ENCODE measurements at regions not wholly inside any gene's neighbourhood (a gene's known extent, or its start where the extent isn't known, plus 50 kb on each side); places are given as distances from the start of the nearest gene placed in this dataset.

DNA sequence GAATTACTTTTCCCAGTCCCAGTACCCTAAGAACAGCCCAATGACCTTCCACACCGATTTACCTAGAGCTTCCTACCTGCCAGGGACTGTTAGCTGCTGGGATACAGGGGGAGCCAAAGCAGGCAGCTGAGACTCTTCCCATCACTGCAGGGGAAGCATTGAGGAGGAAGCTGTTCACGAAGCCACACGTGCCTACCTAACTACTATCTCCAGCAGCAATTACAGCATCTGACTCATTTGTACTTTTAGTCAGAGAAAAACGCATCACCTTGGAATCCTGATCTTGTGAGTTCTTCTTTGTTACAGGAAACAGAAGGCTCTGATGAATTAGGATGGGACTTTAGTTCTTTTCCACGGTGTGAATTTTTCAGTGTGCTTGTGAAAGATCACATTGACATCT, 113.7 kb upstream of the DHX40 start:
- 42 to 43% methylated on average over 5 of the region's 5 CpGs for WGBS, 2 donors
- no peaks in the 10 kb centered on the region for H3K9me3 ChIP-seq (ENCODE audit: control insufficient read depth in 2 of 2, insufficient read depth in 1 of 2, low read depth in 1 of 2, low read length in 1 of 2)
- no peaks in the 10 kb centered on the region for H3K4me1 ChIP-seq (ENCODE audit: control insufficient read depth in 2 of 2, insufficient read depth in 2 of 2, low read length in 1 of 2)
- no peaks in the 10 kb centered on the region for H3K36me3 ChIP-seq (ENCODE audit: control insufficient read depth in 2 of 2, insufficient read depth in 2 of 2, low read length in 1 of 2)
- no peak overlapping the region for H3K27ac ChIP-seq (ENCODE audit: low read depth in 2 of 2, low read length in 1 of 2)
- no peaks in the 10 kb centered on the region for H3K27me3 ChIP-seq (ENCODE audit: control insufficient read depth in 1 of 2, insufficient read depth in 2 of 2, low read length in 2 of 2)
- H3K4me3 ChIP-seq (ENCODE audit: low read depth in 1 of 2, low read length in 2 of 2), result no peak overlapping the region

GRCh38 chr17:59454633-59455105, 110.7 kb upstream of the DHX40 start:
- H3K4me3 ChIP-seq (ENCODE audit: low read depth in 1 of 2, low read length in 2 of 2), result no peak overlapping the region
- H3K9me3 ChIP-seq (ENCODE audit: control insufficient read depth in 2 of 2, insufficient read depth in 1 of 2, low read depth in 1 of 2, low read length in 1 of 2), result no peaks in the 10 kb centered on the region
- whole genome bisulfite sequencing, 2 donors, result 94% methylated on average over 3 of the region's 3 CpGs
- H3K36me3 ChIP-seq (ENCODE audit: control insufficient read depth in 2 of 2, insufficient read depth in 2 of 2, low read length in 1 of 2), result no peaks in the 10 kb centered on the region
- no peaks in the 10 kb centered on the region for H3K27me3 ChIP-seq (ENCODE audit: control insufficient read depth in 1 of 2, insufficient read depth in 2 of 2, low read length in 2 of 2)
- H3K27ac ChIP-seq (ENCODE audit: low read depth in 2 of 2, low read length in 1 of 2), result no peak overlapping the region
- no peaks in the 10 kb centered on the region for H3K4me1 ChIP-seq (ENCODE audit: control insufficient read depth in 2 of 2, insufficient read depth in 2 of 2, low read length in 1 of 2)

DNA sequence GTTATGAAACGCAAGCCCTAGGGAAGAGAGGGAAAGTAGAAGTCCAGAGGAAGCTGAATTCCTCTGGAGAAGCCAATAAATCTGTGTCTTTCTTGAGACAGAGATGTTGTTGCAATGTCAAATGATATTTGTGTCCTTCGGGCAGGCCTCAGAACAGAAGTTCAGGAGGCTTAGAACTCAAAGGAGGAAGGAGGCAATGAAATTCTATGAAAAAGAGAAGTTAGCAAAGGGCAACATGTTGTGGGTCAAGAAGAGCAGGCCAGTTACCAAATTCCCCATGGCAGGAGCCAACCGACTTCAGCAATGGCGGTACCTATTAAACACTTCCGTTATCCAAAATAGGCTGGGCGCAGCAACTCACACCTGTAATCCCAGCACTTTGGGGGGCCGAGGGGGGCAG, 109.0 kb upstream of the DHX40 start:
- H3K4me3 ChIP-seq (ENCODE audit: low read depth in 1 of 2, low read length in 2 of 2), result no peak overlapping the region
- no peaks in the 10 kb centered on the region for H3K36me3 ChIP-seq (ENCODE audit: control insufficient read depth in 2 of 2, insufficient read depth in 2 of 2, low read length in 1 of 2)
- no peaks in the 10 kb centered on the region for H3K27me3 ChIP-seq (ENCODE audit: control insufficient read depth in 1 of 2, insufficient read depth in 2 of 2, low read length in 2 of 2)
- 94 to 96% methylated on average over 7 of the region's 7 CpGs for WGBS, 2 donors
- no peak overlapping the region for H3K27ac ChIP-seq (ENCODE audit: low read depth in 2 of 2, low read length in 1 of 2)
- no peaks in the 10 kb centered on the region for H3K9me3 ChIP-seq (ENCODE audit: control insufficient read depth in 2 of 2, insufficient read depth in 1 of 2, low read depth in 1 of 2, low read length in 1 of 2)
- no peaks in the 10 kb centered on the region for H3K4me1 ChIP-seq (ENCODE audit: control insufficient read depth in 2 of 2, insufficient read depth in 2 of 2, low read length in 1 of 2)

DNA sequence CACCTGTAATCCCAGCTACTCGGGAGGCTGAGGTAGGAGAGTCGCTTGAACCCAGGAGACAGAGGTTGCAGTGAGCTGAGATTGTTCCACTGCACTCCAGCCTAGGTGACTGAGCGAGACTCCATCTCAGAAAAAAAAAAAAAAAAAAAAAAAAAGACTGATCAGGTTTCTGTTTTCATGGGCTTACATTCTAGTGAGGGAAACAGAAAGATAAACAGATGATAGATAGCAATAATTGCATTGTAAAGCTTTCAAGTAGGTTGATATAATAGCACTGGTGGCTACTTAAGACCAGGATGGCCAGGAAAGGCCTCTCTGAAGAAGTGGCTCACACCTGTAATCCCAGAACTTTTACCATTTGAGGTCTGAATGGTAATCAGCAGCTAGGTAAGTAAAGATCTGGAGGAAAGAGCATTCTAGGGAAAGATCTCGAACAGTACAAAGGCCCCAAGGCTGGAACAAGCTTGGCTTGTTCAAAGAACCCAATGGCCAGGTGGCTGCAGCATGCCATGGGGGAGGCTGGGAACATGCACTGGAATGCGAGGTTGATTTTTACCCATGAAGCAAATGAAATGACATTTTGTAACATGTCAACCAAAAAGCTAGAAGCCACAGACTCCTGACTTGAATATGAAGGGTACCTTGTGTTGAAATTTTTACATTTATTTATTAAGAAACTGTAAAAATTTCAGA, 108.3 kb upstream of the DHX40 start:
- Histone ChIP-seq H3K4me3 (ENCODE audit: low read depth in 1 of 2, low read length in 2 of 2) (no peak overlapping the region), H3K27ac (ENCODE audit: low read depth in 2 of 2, low read length in 1 of 2) (no peak overlapping the region), H3K36me3 (ENCODE audit: control insufficient read depth in 2 of 2, insufficient read depth in 2 of 2, low read length in 1 of 2) (no peaks in the 10 kb centered on the region), H3K4me1 (ENCODE audit: control insufficient read depth in 2 of 2, insufficient read depth in 2 of 2, low read length in 1 of 2) (no peaks in the 10 kb centered on the region), H3K9me3 (ENCODE audit: control insufficient read depth in 2 of 2, insufficient read depth in 1 of 2, low read depth in 1 of 2, low read length in 1 of 2) (no peaks in the 10 kb centered on the region), H3K27me3 (ENCODE audit: control insufficient read depth in 1 of 2, insufficient read depth in 2 of 2, low read length in 2 of 2) (no peaks in the 10 kb centered on the region)
- 94% methylated on average over 5 of the region's 5 CpGs for WGBS, 2 donors

- Histone ChIP-seq H3K27me3 (ENCODE audit: control insufficient read depth in 1 of 2, insufficient read depth in 2 of 2, low read length in 2 of 2) (no peaks in the 10 kb centered on the region), H3K27ac (ENCODE audit: low read depth in 2 of 2, low read length in 1 of 2) (no peak overlapping the region), H3K9me3 (ENCODE audit: control insufficient read depth in 2 of 2, insufficient read depth in 1 of 2, low read depth in 1 of 2, low read length in 1 of 2) (no peaks in the 10 kb centered on the region), H3K4me1 (ENCODE audit: control insufficient read depth in 2 of 2, insufficient read depth in 2 of 2, low read length in 1 of 2) (peaks cover 0 to 9% of the 10 kb centered on the region in 2 donors), H3K4me3 (ENCODE audit: low read depth in 1 of 2, low read length in 2 of 2) (no peak overlapping the region), H3K36me3 (ENCODE audit: control insufficient read depth in 2 of 2, insufficient read depth in 2 of 2, low read length in 1 of 2) (no peaks in the 10 kb centered on the region)
- 90 to 93% methylated on average over 4 of the region's 4 CpGs for WGBS, 2 donors
Measured at GRCh38 chr17:59462385-59462784, 103.0 kb upstream of the DHX40 start.

- Histone ChIP-seq H3K4me1 (ENCODE audit: control insufficient read depth in 2 of 2, insufficient read depth in 2 of 2, low read length in 1 of 2) (peaks cover 0 to 9% of the 10 kb centered on the region in 2 donors), H3K27ac (ENCODE audit: low read depth in 2 of 2, low read length in 1 of 2) (no peak overlapping the region), H3K27me3 (ENCODE audit: control insufficient read depth in 1 of 2, insufficient read depth in 2 of 2, low read length in 2 of 2) (no peaks in the 10 kb centered on the region), H3K4me3 (ENCODE audit: low read depth in 1 of 2, low read length in 2 of 2) (no peak overlapping the region), H3K36me3 (ENCODE audit: control insufficient read depth in 2 of 2, insufficient read depth in 2 of 2, low read length in 1 of 2) (no peaks in the 10 kb centered on the region), H3K9me3 (ENCODE audit: control insufficient read depth in 2 of 2, insufficient read depth in 1 of 2, low read depth in 1 of 2, low read length in 1 of 2) (no peaks in the 10 kb centered on the region)
- 89 to 92% methylated on average over 5 of the region's 5 CpGs for WGBS, 2 donors
Measured at GRCh38 chr17:59464246-59464645, 101.2 kb upstream of the DHX40 start.

- no peaks in the 10 kb centered on the region for H3K9me3 ChIP-seq (ENCODE audit: control insufficient read depth in 2 of 2, insufficient read depth in 1 of 2, low read depth in 1 of 2, low read length in 1 of 2)
- no peaks in the 10 kb centered on the region for H3K36me3 ChIP-seq (ENCODE audit: control insufficient read depth in 2 of 2, insufficient read depth in 2 of 2, low read length in 1 of 2)
- no peak overlapping the region for H3K4me3 ChIP-seq (ENCODE audit: low read depth in 1 of 2, low read length in 2 of 2)
- H3K27me3 ChIP-seq (ENCODE audit: control insufficient read depth in 1 of 2, insufficient read depth in 2 of 2, low read length in 2 of 2), result no peaks in the 10 kb centered on the region
- WGBS, 2 donors, result 85 to 87% methylated on average over 6 of the region's 6 CpGs
- no peak overlapping the region for H3K27ac ChIP-seq (ENCODE audit: low read depth in 2 of 2, low read length in 1 of 2)
- peaks cover 0 to 9% of the 10 kb centered on the region in 2 donors for H3K4me1 ChIP-seq (ENCODE audit: control insufficient read depth in 2 of 2, insufficient read depth in 2 of 2, low read length in 1 of 2)
Measured at GRCh38 chr17:59465949-59466307, 99.5 kb upstream of the DHX40 start.

GRCh38 chr17:59466946-59467801, 98.2 kb upstream of the DHX40 start:
- Histone ChIP-seq H3K27me3 (ENCODE audit: control insufficient read depth in 1 of 2, insufficient read depth in 2 of 2, low read length in 2 of 2) (no peaks in the 10 kb centered on the region), H3K4me1 (ENCODE audit: control insufficient read depth in 2 of 2, insufficient read depth in 2 of 2, low read length in 1 of 2) (peaks cover 0 to 9% of the 10 kb centered on the region in 2 donors), H3K9me3 (ENCODE audit: control insufficient read depth in 2 of 2, insufficient read depth in 1 of 2, low read depth in 1 of 2, low read length in 1 of 2) (no peaks in the 10 kb centered on the region), H3K27ac (ENCODE audit: low read depth in 2 of 2, low read length in 1 of 2) (no peak overlapping the region), H3K4me3 (ENCODE audit: low read depth in 1 of 2, low read length in 2 of 2) (no peak overlapping the region), H3K36me3 (ENCODE audit: control insufficient read depth in 2 of 2, insufficient read depth in 2 of 2, low read length in 1 of 2) (no peaks in the 10 kb centered on the region)
- 75 to 84% methylated on average over 5 of the region's 5 CpGs for WGBS, 2 donors

DNA sequence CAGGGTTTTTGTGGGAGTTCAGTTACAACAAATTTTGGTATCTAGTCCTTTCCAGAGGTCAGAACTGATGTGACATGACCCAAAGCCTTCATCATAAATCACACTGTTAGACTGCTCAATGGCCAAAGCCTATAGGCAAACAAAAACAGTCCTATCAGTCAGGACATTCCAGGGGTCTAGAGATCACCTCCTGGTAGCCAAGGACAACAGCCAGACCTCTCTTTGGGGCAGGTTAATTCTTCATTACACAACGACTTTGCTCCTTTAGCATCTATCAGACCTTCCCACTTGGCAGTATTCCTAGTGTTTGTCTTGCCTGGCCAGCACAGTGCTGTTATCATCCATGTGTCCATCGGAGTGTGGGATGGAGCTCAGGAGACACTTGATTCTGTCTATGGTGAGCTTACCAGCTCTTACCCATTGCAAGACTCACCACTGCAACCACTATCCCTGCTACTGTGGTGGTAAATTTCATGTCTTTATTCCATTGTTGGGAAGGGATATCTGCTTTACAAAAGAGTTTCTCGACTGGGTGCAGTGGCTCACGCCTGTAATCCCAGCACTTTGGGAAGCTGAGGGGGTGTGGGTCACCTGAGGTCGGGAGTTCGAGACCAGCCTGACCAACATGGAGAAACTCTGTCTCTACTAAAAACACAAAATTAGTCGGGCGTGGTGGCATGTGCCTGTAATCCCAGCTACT, 95.5 kb upstream of the DHX40 start:
- Histone ChIP-seq H3K27ac (ENCODE audit: low read depth in 2 of 2, low read length in 1 of 2) (no peak overlapping the region), H3K4me3 (ENCODE audit: low read depth in 1 of 2, low read length in 2 of 2) (no peak overlapping the region)
- 74 to 83% methylated on average over 6 to 8 of the region's 8 CpGs for WGBS, 2 donors

More for the DNA sequence above, 95.5 kb upstream of the DHX40 start:
- H3K4me1 ChIP-seq (ENCODE audit: control insufficient read depth in 2 of 2, insufficient read depth in 2 of 2, low read length in 1 of 2), result peaks cover 0 to 3% of the 10 kb centered on the region in 2 donors
- no peaks in the 10 kb centered on the region for H3K36me3 ChIP-seq (ENCODE audit: control insufficient read depth in 2 of 2, insufficient read depth in 2 of 2, low read length in 1 of 2)
- no peaks in the 10 kb centered on the region for H3K27me3 ChIP-seq (ENCODE audit: control insufficient read depth in 1 of 2, insufficient read depth in 2 of 2, low read length in 2 of 2)
- H3K9me3 ChIP-seq (ENCODE audit: control insufficient read depth in 2 of 2, insufficient read depth in 1 of 2, low read depth in 1 of 2, low read length in 1 of 2), result no peaks in the 10 kb centered on the region
